ENCODE measurements at regions not wholly inside any gene's neighbourhood (a gene's known extent, or its start where the extent isn't known, plus 50 kb on each side); places are given as distances from the start of the nearest gene placed in this dataset.

DNA sequence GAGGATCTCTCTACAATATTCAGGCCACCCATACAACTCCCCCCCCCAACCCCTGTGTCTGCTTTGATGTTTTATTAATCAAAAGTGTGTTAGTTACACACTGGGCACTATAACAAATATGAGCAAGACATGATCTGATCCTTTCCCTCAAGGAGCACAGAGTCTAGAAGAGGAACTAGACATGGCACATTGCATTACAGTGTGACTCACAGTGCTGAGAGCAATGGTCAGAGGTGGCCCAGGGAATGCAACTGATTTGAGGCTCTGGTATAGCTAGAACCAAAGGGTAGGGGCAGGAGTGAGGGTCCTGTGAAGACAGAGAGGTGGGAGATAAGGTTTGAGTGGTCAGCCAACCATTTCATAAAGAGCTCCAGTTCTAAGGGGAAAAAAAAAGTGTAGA, 539.2 kb downstream of the ACTL7B start:
- no peak for DNase-seq
- Histone ChIP-seq H3K4me2 (ENCODE audit: insufficient read depth, insufficient read length, low read length) (no peak overlapping the region), H2BK15ac (ENCODE audit: low read depth, low read length) (no peak overlapping the region), H2AK5ac (ENCODE audit: insufficient read length, low read length) (no peak overlapping the region), H2BK120ac (ENCODE audit: low read depth, low read length, poor library complexity, severe bottlenecking) (no peak overlapping the region), H3K23me2 (ENCODE audit: insufficient read length, low read depth, low read length, poor library complexity, severe bottlenecking) (no peaks in the 10 kb centered on the region), H3K9me3 (ENCODE audit: control insufficient read depth, low read depth, low read length) (no peaks in the 10 kb centered on the region), H3K18ac (ENCODE audit: insufficient read length, low read depth, low read length) (no peak overlapping the region), H3K4me1 (ENCODE audit: insufficient read depth, low read length) (no peaks in the 10 kb centered on the region), H3K9ac (ENCODE audit: extremely low read depth, insufficient read length, low read length) (no peak overlapping the region), H3K4ac (ENCODE audit: low read depth, low read length) (no peak overlapping the region), H3T11ph (ENCODE audit: low read length) (no peak overlapping the region), H3K79me1 (ENCODE audit: insufficient read depth, low read depth, low read length, poor library complexity, severe bottlenecking) (no peaks in the 10 kb centered on the region), H3K14ac (ENCODE audit: insufficient read depth, low read length) (no peak overlapping the region), H2BK20ac (ENCODE audit: low read depth, low read length, poor library complexity, severe bottlenecking) (no peak overlapping the region), H4K5ac (ENCODE audit: insufficient read length, low read depth, low read length) (no peak overlapping the region), H2BK5ac (ENCODE audit: insufficient read length, low read length) (no peak overlapping the region), H2BK12ac (ENCODE audit: insufficient read length, low read depth, low read length) (no peak overlapping the region), H3K23ac (ENCODE audit: insufficient read length, low read depth, low read length) (no peak overlapping the region), H3K79me2 (ENCODE audit: insufficient read depth, low read length) (no peaks in the 10 kb centered on the region), H3K27me3 (ENCODE audit: insufficient read depth, low read length) (no peaks in the 10 kb centered on the region), H4K20me1 (ENCODE audit: control insufficient read depth, insufficient read depth, insufficient read length) (no peaks in the 10 kb centered on the region), H4K8ac (replicated peaks; ENCODE audit: insufficient read length, low read depth, low read length) (no peak overlapping the region), H3K56ac (ENCODE audit: insufficient read length, low read depth, low read length) (no peak overlapping the region), H2AFZ (ENCODE audit: low read length) (no peak overlapping the region), H4K91ac (ENCODE audit: insufficient read length, low read depth, low read length) (no peak overlapping the region), H3K27ac (ENCODE audit: insufficient read length, low read depth, low read length) (no peak overlapping the region)
- Mint-ChIP-seq H3K27ac (no peak overlapping the region), H3K9me3 (peaks cover 5 to 8% of the 10 kb centered on the region in 2 experiments), H3K36me3 (ENCODE audit: insufficient read depth in 1 of 3, low read depth in 3 of 3) (peaks cover 0 to 5% (median 2%) of the 10 kb centered on the region in 3 experiments; a peak in 4 of 7 replicates), H3K4me3 (no peak overlapping the region), H3K27me3 (ENCODE audit: low read depth) (no peaks in the 10 kb centered on the region), H3K4me1 (no peaks in the 10 kb centered on the region)
- TF ChIP-seq CTCF (conservative IDR thresholded peaks at IDR 0.05), result no peak
